ENCODE measurements at regions not wholly inside any gene's neighbourhood (a gene's known extent, or its start where the extent isn't known, plus 50 kb on each side); places are given as distances from the start of the nearest gene placed in this dataset.

- no peaks in the 10 kb centered on the region for H3K4me1 Mint-ChIP-seq
- Histone ChIP-seq H3K4me2 (no peak overlapping the region), H3K4me3 (no peak overlapping the region), H3K79me2 (replicated peaks; ENCODE audit: insufficient read depth) (no peaks in the 10 kb centered on the region), H3K27ac (ENCODE audit: low read depth) (no peak overlapping the region), H3K4me1 (ENCODE audit: insufficient read depth) (no peaks in the 10 kb centered on the region), H3F3A (replicated peaks; ENCODE audit: low read depth) (no peaks in the 10 kb centered on the region), H3K36me3 (ENCODE audit: insufficient read depth) (no peaks in the 10 kb centered on the region), H3K27me3 (ENCODE audit: insufficient read depth) (no peaks in the 10 kb centered on the region), H3K9me2 (ENCODE audit: insufficient read depth) (no peaks in the 10 kb centered on the region), H4K20me1 (replicated peaks; ENCODE audit: insufficient read depth) (no peaks in the 10 kb centered on the region), H2AFZ (no peak overlapping the region)
- no peak for TF ChIP-seq CTCF (conservative IDR thresholded peaks at IDR 0.05; ENCODE audit: low read depth in 2 of 2)
- no peak for TF ChIP-seq EZH2phosphoT487 (IDR thresholded peaks at IDR 0.05; ENCODE audit: unreplicated experiment)
- TF ChIP-seq REST (IDR thresholded peaks at IDR 0.05; ENCODE audit: unreplicated experiment) = no peak
- TF ChIP-seq ZNF331 (CRISPR knock-in tag; IDR thresholded peaks at IDR 0.05; ENCODE audit: low read depth) = no peak
- no peak for TF ChIP-seq NANOG (IDR thresholded peaks at IDR 0.05; ENCODE audit: borderline replicate concordance)
- no peak for TF ChIP-seq JUNB (IDR thresholded peaks at IDR 0.05; ENCODE audit: unreplicated experiment)
- no peak for TF ChIP-seq CREB1 (CRISPR knock-in tag; IDR thresholded peaks at IDR 0.05; ENCODE audit: low read depth)
- no peak for TF ChIP-seq ETS1 (IDR thresholded peaks at IDR 0.05)
- no peak for TF ChIP-seq ZNF462 (CRISPR knock-in tag; IDR thresholded peaks at IDR 0.05)
- TF ChIP-seq EZH2 (IDR thresholded peaks at IDR 0.05; ENCODE audit: low read depth, unreplicated experiment) = no peak
- TF ChIP-seq STAT1 (IDR thresholded peaks at IDR 0.05; ENCODE audit: unreplicated experiment) = no peak
- no peak for TF ChIP-seq POLR2AphosphoS5 (IDR thresholded peaks at IDR 0.05; ENCODE audit: low read depth)
- no peak for TF ChIP-seq ZNF114 (CRISPR knock-in tag; IDR thresholded peaks at IDR 0.05)
- H3K4me3 Mint-ChIP-seq = no peak overlapping the region
- peaks cover 62% of the 10 kb centered on the region for H3K36me3 Mint-ChIP-seq (ENCODE audit: low read depth)
- H3K9me3 Mint-ChIP-seq = peaks cover 96% of the 10 kb centered on the region
- DNase-seq (ENCODE audit: low spot score) (no peak), ATAC-seq (no peak)
- peaks cover 1% of the 10 kb centered on the region for H3K27me3 Mint-ChIP-seq (ENCODE audit: insufficient read depth, low read depth, poor library complexity)
- no peak overlapping the region for H3K27ac Mint-ChIP-seq
These were observed 241.3 kb upstream of the TMEM132C start for GRCh38 chr12:128025589-128026245.
